GM06990 (cell line): ENCODE measurements at regions not wholly inside any gene's neighbourhood (a gene's known extent, or its start where the extent isn't known, plus 50 kb on each side); places are given as distances from the start of the nearest gene placed in this dataset.

ENCODE experiments used
- DNase-seq: peaks from one replicate; pipeline ENCODE4 v3.0.0-alpha.2; 2011; ENCODE audit not compliant: insufficient read length; ENCODE audit errors: extremely low read depth
- H3K27me3 ChIP-seq: replicated peaks from 2 replicates; pipeline ENCODE4 v1.6.0; 2011; ENCODE audit warnings: low read length; ENCODE audit not compliant: control insufficient read depth, insufficient read depth
- H3K36me3 ChIP-seq: 2 replicates; pipeline ENCODE4 v1.5.1; 2011; ENCODE audit warnings: low read length; ENCODE audit not compliant: control insufficient read depth, insufficient read depth
- H3K4me3 ChIP-seq: replicated peaks from 2 replicates; pipeline ENCODE4 v1.5.1; 2011; ENCODE audit warnings: low read depth, mild to moderate bottlenecking, control low read depth, low read length
- TF ChIP-seq, protein P1 (sequence below): IDR thresholded peaks from 2 replicates; pipeline ENCODE4 v1.5.1; 2011; ENCODE audit warnings: low read length, control low read depth, mild to moderate bottlenecking, inconsistent platforms; ENCODE audit not compliant: insufficient read depth, poor library complexity, severe bottlenecking

DNA sequence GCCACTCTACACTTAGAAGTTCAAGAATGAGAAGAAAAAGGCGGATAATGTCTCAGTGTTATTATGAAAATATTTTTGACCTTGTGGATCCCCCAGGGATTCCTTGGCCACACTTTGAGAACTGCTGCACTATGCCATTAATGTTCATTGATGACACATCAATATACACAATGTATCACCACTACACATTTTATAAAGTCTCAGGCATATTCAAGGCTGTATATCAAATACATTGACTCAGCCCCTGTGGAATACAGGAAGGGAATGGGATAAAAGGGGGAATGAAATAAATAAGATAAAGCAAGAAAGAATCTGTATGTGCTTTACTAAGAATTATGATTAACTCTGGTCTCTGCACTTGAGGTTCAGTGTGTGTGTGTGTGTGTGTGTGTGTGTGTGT, 69.1 kb downstream of the INHBB start:
- H3K4me3 ChIP-seq = no peak overlapping the region
- TF ChIP-seq, protein P1, sequence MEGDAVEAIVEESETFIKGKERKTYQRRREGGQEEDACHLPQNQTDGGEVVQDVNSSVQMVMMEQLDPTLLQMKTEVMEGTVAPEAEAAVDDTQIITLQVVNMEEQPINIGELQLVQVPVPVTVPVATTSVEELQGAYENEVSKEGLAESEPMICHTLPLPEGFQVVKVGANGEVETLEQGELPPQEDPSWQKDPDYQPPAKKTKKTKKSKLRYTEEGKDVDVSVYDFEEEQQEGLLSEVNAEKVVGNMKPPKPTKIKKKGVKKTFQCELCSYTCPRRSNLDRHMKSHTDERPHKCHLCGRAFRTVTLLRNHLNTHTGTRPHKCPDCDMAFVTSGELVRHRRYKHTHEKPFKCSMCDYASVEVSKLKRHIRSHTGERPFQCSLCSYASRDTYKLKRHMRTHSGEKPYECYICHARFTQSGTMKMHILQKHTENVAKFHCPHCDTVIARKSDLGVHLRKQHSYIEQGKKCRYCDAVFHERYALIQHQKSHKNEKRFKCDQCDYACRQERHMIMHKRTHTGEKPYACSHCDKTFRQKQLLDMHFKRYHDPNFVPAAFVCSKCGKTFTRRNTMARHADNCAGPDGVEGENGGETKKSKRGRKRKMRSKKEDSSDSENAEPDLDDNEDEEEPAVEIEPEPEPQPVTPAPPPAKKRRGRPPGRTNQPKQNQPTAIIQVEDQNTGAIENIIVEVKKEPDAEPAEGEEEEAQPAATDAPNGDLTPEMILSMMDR = no peak
- H3K36me3 ChIP-seq = no peaks in the 10 kb centered on the region
- H3K27me3 ChIP-seq = no peaks in the 10 kb centered on the region; the same call in 1 of the 2 replicates
- DNase-seq = no peak

DNA sequence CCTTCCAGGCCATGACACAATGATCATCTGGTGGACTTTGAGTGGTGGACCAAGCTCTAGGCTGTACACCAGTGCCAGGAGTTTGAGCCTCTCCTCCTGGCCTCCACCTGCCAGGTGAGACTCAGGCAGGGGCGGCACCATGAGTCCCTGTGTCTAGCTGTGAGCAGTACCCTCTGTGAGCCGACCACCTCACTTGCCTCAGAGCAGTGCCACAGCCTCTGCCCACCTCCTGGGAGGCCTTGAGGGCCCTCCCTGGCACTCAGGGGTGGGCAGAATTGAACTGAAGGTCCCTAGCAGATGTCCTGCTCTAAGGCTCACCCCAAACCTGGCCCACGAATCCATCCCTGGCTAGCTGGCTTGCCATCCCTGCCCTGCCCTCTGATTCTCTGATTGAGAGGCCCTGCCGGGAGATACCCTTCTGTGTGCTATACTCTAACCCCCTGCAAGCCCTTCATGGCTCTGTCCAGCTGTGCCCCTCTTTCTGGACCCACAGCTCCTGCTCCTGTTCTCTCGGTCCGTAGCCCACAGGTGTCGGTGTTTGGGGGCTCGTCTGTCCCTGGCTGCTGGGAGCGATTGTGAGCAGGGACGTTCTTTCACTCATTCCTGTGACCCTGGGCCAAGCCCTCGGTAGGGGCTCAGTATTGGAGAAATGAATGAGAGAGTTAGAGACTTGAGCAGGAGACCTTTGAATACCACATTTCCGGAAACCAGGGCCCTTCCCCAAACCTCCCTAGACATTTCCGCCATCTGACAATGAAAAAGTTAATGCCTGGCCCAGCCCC, 70.0 kb downstream of the INHBB start:
- no peak for DNase-seq
- Histone ChIP-seq H3K4me3 (no peak overlapping the region), H3K36me3 (no peaks in the 10 kb centered on the region), H3K27me3 (no peaks in the 10 kb centered on the region; the same call in 1 of the 2 replicates)
- TF ChIP-seq, protein P1 = no peak

DNA sequence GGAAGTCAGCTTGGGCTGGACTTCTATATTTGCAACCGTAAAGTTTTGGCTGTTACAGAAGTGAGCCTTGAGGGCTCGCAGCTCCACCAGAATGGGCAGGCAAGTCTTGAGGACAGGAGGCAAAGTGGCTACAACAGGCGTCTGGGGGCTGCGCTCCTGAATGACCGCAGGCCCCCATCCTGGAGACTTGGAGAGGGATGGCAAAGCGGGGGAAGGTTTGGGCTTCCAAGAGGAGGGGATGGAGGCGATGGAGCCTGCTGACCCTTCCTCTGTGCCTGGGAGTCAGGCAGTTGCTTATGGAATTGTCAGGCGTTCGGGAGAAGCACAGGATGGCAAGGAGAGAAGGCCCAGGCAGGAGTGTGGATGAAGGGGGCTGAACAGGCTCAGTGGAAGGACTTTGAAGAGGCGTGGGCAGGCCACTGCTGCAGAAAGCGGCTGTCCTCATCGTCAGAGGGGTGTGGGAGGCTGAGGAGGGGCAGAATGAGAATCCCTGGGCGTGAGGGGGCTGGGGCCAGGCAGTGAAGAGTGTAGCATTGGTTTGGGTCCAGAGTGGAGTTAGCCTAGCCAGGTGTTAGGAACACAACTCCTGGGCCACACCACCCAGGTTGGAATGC, 72.3 kb downstream of the INHBB start:
- TF ChIP-seq, protein P1 = no peak
- no peaks in the 10 kb centered on the region; the same call in none of the 2 replicates for H3K27me3 ChIP-seq

DNA sequence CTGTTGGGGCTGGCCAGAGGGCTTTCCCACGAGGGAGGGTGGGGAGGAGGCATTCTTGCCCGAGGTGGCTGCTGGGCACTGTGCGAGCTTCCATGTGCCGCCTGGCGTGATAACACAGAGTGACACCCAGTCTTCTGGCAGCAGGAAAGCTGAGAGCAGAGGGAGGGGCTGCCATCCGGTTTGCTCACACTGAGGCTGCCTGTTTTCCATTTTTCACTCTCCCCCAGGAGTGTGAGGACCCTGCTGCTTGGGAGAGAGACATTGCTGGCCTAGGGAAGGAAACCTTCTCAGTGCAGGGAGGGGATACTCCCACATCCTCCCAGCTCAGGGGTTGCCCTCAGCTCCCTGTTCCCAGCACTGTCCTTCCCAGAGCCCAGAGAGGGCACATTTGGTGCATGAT, 73.1 kb downstream of the INHBB start:
- Histone ChIP-seq H3K36me3 (no peaks in the 10 kb centered on the region), H3K27me3 (no peaks in the 10 kb centered on the region; the same call in none of the 2 replicates), H3K4me3 (no peak overlapping the region)
- TF ChIP-seq, protein P1 = no peak
- no peak for DNase-seq

More for the DNA sequence above, 72.3 kb downstream of the INHBB start:
- H3K36me3 ChIP-seq = no peaks in the 10 kb centered on the region
- DNase-seq = no peak
- no peak overlapping the region for H3K4me3 ChIP-seq

DNA sequence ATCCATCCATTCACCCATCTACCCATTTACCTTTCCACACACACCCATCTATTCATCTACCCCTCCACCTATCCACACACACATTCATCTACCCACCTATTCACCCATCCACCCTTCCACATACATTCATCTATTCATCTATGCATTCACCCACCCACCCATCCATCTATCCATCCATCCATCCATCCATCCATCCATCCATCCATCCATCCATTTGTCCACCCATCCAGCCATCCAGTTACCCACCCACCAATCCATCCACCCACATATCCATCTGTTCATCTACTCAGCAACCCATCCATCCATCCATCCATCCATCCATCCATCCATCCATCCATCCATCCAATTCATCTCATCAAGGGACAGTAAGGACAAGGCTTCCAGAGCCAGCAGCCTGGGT, 74.0 kb downstream of the INHBB start:
- no peak overlapping the region for H3K4me3 ChIP-seq
- H3K36me3 ChIP-seq = no peaks in the 10 kb centered on the region
- no peak for DNase-seq
- H3K27me3 ChIP-seq = peaks cover 1% of the 10 kb centered on the region
- TF ChIP-seq, protein P1 = no peak
